ENCODE measurements at regions not wholly inside any gene's neighbourhood (a gene's known extent, or its start where the extent isn't known, plus 50 kb on each side); places are given as distances from the start of the nearest gene placed in this dataset.

DNA sequence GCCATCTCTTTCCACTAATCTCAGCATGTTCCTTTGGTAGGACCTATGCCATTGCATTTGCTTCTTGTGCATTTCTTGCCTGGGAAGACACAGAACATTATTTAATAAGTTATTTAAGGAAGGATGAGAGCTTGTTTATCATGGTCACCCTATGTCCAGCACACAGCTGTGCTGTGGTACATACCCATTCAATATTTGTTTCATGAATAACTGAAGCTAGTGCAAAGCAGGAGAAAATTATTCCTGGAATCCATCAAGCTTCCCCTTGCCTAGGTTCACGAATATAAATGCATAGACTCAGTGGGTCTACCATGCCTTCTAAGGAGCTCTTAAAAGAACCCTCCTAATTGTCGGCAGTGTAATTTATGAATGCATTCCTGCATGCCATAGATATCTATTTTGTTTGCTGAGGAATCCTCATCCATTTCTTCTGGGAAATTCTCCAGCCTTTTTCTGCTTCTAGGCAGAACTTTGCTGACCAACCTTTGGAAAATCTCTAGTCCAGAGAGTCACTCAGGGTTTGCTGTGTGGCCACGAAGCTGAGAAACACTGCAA lies 599.8 kb upstream of the TMEM132C start:
- Mint-ChIP-seq H3K27me3 (ENCODE audit: insufficient read depth, unreplicated experiment) (no peaks in the 10 kb centered on the region), H3K9me3 (ENCODE audit: unreplicated experiment) (peaks cover 6% of the 10 kb centered on the region), H3K4me1 (ENCODE audit: insufficient read depth, unreplicated experiment) (no peaks in the 10 kb centered on the region), H3K4me3 (ENCODE audit: unreplicated experiment) (no peak overlapping the region), H3K27ac (ENCODE audit: low read depth, unreplicated experiment) (no peak overlapping the region), H3K36me3 (ENCODE audit: insufficient read depth, unreplicated experiment) (no peaks in the 10 kb centered on the region)
- intact Hi-C loops (cut with micrococcal nuclease): no loop called here
- no peak for DNase-seq (ENCODE audit: unreplicated experiment)
- ChIA-PET CTCF (interaction anchor here (0.7 to 3.7 kb wide), 2 partner anchors 10 to 42 kb away, joined by 3 to 17 read pairs; no protein-coding TSS in a partner anchor), POLR2A (no interaction called here)
- TF ChIP-seq, protein P1, sequence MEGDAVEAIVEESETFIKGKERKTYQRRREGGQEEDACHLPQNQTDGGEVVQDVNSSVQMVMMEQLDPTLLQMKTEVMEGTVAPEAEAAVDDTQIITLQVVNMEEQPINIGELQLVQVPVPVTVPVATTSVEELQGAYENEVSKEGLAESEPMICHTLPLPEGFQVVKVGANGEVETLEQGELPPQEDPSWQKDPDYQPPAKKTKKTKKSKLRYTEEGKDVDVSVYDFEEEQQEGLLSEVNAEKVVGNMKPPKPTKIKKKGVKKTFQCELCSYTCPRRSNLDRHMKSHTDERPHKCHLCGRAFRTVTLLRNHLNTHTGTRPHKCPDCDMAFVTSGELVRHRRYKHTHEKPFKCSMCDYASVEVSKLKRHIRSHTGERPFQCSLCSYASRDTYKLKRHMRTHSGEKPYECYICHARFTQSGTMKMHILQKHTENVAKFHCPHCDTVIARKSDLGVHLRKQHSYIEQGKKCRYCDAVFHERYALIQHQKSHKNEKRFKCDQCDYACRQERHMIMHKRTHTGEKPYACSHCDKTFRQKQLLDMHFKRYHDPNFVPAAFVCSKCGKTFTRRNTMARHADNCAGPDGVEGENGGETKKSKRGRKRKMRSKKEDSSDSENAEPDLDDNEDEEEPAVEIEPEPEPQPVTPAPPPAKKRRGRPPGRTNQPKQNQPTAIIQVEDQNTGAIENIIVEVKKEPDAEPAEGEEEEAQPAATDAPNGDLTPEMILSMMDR (IDR thresholded peaks at IDR 0.05; ENCODE audit: unreplicated experiment): no peak
- BruUV-seq (replicated peaks): no TSS peak

DNA sequence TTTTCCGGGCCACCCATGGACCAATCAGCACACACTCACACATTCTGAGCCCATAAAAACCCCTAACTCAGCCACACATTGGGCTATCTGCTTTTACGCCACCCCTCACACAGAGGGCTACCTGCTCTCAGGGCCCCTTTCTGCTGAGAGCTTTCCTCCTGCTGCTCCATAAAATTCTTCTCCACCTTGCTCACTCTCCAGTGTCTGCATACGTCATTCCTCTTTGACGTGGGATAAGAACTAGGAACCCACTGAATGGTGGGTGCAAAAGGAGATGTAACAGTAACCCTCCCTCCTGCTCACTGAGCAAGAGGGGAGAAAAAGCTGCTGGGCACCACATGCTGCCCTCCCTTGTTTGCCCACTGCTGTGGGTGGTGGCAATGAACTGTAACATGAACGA lies 596.7 kb upstream of the TMEM132C start:
- H3K27ac Mint-ChIP-seq (ENCODE audit: low read depth, unreplicated experiment): no peak overlapping the region
- no peak overlapping the region for H3K4me3 Mint-ChIP-seq (ENCODE audit: unreplicated experiment)
- POLR2A ChIA-PET: no interaction called here
- CTCF ChIA-PET: no interaction called here
- peaks cover 6% of the 10 kb centered on the region for H3K9me3 Mint-ChIP-seq (ENCODE audit: unreplicated experiment)
- no peak for DNase-seq (ENCODE audit: unreplicated experiment)
- no peaks in the 10 kb centered on the region for H3K4me1 Mint-ChIP-seq (ENCODE audit: insufficient read depth, unreplicated experiment)
- intact Hi-C loops (cut with micrococcal nuclease): loop anchor here (10.0 kb wide), 1 partner anchor 1605 kb away; no protein-coding TSS in a partner anchor
- TF ChIP-seq, protein P1 (IDR thresholded peaks at IDR 0.05; ENCODE audit: unreplicated experiment): no peak
- H3K27me3 Mint-ChIP-seq (ENCODE audit: insufficient read depth, unreplicated experiment): no peaks in the 10 kb centered on the region
- no peaks in the 10 kb centered on the region for H3K36me3 Mint-ChIP-seq (ENCODE audit: insufficient read depth, unreplicated experiment)
- BruUV-seq (replicated peaks): no TSS peak

DNA sequence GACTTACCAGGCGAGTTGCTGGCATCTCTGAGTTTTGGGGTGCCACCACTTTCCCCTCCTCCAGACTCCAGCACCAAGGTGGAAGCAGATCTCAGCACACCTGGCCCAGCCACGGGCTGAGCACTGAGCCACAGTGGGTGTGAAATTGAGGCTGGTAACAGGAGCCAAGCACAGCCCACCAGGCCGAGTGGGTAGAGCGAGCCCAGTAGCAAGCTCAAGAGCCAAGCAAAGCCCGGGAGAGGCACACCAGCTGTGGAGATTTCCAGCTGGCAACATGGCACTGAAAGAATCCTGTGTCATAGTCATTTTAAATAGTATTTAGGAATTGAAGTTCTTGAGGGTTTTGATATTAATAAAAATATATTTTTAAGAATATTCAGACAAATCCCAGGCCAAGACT lies 596.2 kb upstream of the TMEM132C start:
- H3K27me3 Mint-ChIP-seq (ENCODE audit: insufficient read depth, unreplicated experiment): no peaks in the 10 kb centered on the region
- CTCF ChIA-PET: no interaction called here
- BruUV-seq (replicated peaks): no TSS peak

DNA sequence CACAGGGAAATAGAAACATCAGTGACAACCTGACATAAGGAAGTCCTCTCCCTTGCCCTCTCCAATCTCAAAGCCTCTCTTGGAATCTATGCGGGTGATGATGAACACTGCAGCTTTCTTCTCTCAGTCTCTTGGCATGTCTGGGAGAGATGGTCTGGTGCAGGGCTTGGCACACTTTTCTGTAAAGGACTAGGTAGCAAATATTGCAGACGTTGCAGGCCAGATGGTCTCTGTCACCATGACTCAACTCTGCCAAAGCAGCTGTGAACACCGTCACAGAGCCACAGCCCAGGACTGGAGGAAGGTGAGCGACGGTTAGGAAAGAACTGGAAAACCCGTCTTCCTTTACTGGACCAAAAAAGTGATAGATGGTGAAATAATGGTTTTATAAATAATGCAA lies 591.0 kb upstream of the TMEM132C start:
- BruUV-seq (replicated peaks): no TSS peak
- Mint-ChIP-seq H3K4me3 (ENCODE audit: unreplicated experiment) (no peak overlapping the region), H3K36me3 (ENCODE audit: insufficient read depth, unreplicated experiment) (peaks cover 8% of the 10 kb centered on the region), H3K27ac (ENCODE audit: low read depth, unreplicated experiment) (no peak overlapping the region), H3K27me3 (ENCODE audit: insufficient read depth, unreplicated experiment) (no peaks in the 10 kb centered on the region), H3K9me3 (ENCODE audit: unreplicated experiment) (no peaks in the 10 kb centered on the region), H3K4me1 (ENCODE audit: insufficient read depth, unreplicated experiment) (no peaks in the 10 kb centered on the region)
- DNase-seq (ENCODE audit: unreplicated experiment): no peak
- CTCF ChIA-PET: no interaction called here
- POLR2A ChIA-PET: no interaction called here
- intact Hi-C loops (cut with micrococcal nuclease): loop anchor here (5.0 to 10.0 kb wide), 2 partner anchors 569 to 1611 kb away; no protein-coding TSS in a partner anchor
- TF ChIP-seq, protein P1 (IDR thresholded peaks at IDR 0.05; ENCODE audit: unreplicated experiment): no peak

More for the DNA sequence above, 596.2 kb upstream of the TMEM132C start:
- H3K4me3 Mint-ChIP-seq (ENCODE audit: unreplicated experiment): no peak overlapping the region
- H3K4me1 Mint-ChIP-seq (ENCODE audit: insufficient read depth, unreplicated experiment): no peaks in the 10 kb centered on the region
- TF ChIP-seq, protein P1 (IDR thresholded peaks at IDR 0.05; ENCODE audit: unreplicated experiment): no peak
- H3K36me3 Mint-ChIP-seq (ENCODE audit: insufficient read depth, unreplicated experiment): no peaks in the 10 kb centered on the region
- peaks cover 6% of the 10 kb centered on the region for H3K9me3 Mint-ChIP-seq (ENCODE audit: unreplicated experiment)
- POLR2A ChIA-PET: no interaction called here
- intact Hi-C loops (cut with micrococcal nuclease): loop anchor here (10.0 kb wide), 1 partner anchor 1606 kb away; no protein-coding TSS in a partner anchor
- DNase-seq (ENCODE audit: unreplicated experiment): no peak
- no peak overlapping the region for H3K27ac Mint-ChIP-seq (ENCODE audit: low read depth, unreplicated experiment)
